K562 (cell line): ENCODE measurements at regions not wholly inside any gene's neighbourhood (a gene's known extent, or its start where the extent isn't known, plus 50 kb on each side); places are given as distances from the start of the nearest gene placed in this dataset.
"Not testable (repeated sequence)": the region's sequence is repeated elsewhere in the genome, so short reads cannot be mapped to it uniquely, and the experiment has no call there.

Experiments
- ATAC-seq: fragments of 200-7000 bp; cut with Tn5 transposase; 3 replicates; pipeline ENCODE4 v1.9.1; 2020; ENCODE audit warnings: moderate library complexity
- BruUV-seq: library from RNA; stranded (reverse); fragments of 400-500 nt; replicated peaks from 2 replicates; lab custom pipeline; 2021; lab: Mats Ljungman, UMichigan
- CTCF ChIA-PET: fragments of 300-600 bp; formaldehyde crosslinking; extraction: SDS; loops from one replicate; lab custom pipeline; 2021; ENCODE audit warnings: low intra/inter-chr PET ratio; lab: Yijun Ruan, JAX
- POLR2A ChIA-PET: fragments of 300-600, 350-650 bp; sonication (Branson Sonifier 250); formaldehyde crosslinking; extraction: SDS; loops from one replicate; lab custom pipeline; 2021; ENCODE audit warnings: antibody characterized with exemption, inconsistent platforms; lab: Yijun Ruan, JAX
- DNase-seq, 4 experiments: peaks; one replicate each; pipeline versions ENCODE4 v3.0.0 to v3.0.0-alpha.2; 2011 to 2018; ENCODE audit warnings: low spot score in 3 of 4, mixed read lengths in 3 of 4; ENCODE audit errors: extremely low read depth in 1 of 4
- FAIRE-seq: peaks from 2 replicates; lab custom pipeline; 2011; peaks lifted over from hg19 to GRCh38; lab: Jason Lieb, UNC
- H2AFZ ChIP-seq: 2 replicates; pipeline ENCODE4 v1.6.0; 2011; ENCODE audit warnings: low read depth, low read length, control low read depth, inconsistent platforms
- H3K27ac ChIP-seq: fragments of 200-600 bp; 3 replicates; pipeline ENCODE4 v1.8.0; 2011; ENCODE audit warnings: low read depth, mild to moderate bottlenecking, control low read depth, inconsistent platforms, low read length, moderate library complexity, mixed read lengths; ENCODE audit errors: extremely low read depth
- H3K27me3 ChIP-seq, 2 experiments: fragments of 300-600 bp in 1 of 2; 2 replicates in 1 of 2; 3 replicates in 1 of 2; pipeline versions ENCODE4 v1.6.0 to v1.8.0; 2011; ENCODE audit warnings: inconsistent platforms in 2 of 2, low read length in 2 of 2, mild to moderate bottlenecking in 1 of 2, mixed read lengths in 1 of 2, moderate library complexity in 1 of 2; ENCODE audit not compliant: control insufficient read depth in 2 of 2, insufficient read depth in 2 of 2
- H3K36me3 ChIP-seq: fragments of 300-600 bp; 3 replicates; pipeline ENCODE4 v1.8.0; 2011; ENCODE audit warnings: mild to moderate bottlenecking, low read length, inconsistent platforms; ENCODE audit not compliant: control insufficient read depth, insufficient read depth
- H3K4me1 ChIP-seq, 2 experiments: fragments of 200-600 bp in 1 of 2; replicated peaks in 1 of 2; 2 replicates in 1 of 2; 3 replicates in 1 of 2; pipeline versions ENCODE4 v1.5.1 to v1.8.0; 2011; ENCODE audit warnings: inconsistent platforms in 2 of 2, low read length in 2 of 2, mild to moderate bottlenecking in 1 of 2, mixed read lengths in 1 of 2, moderate library complexity in 1 of 2; ENCODE audit not compliant: control insufficient read depth in 2 of 2, insufficient read depth in 2 of 2
- H3K4me2 ChIP-seq: 2 replicates; pipeline ENCODE4 v1.6.1; 2011; ENCODE audit warnings: low read length, control low read depth, inconsistent platforms, mixed read lengths; ENCODE audit not compliant: insufficient read depth
- H3K4me3 ChIP-seq: fragments of 200-600 bp; sonication (generic), shearing (Covaris generic); 2 replicates; pipeline ENCODE4 v1.5.1; 2016; ENCODE audit warnings: control low read depth, inconsistent platforms
- H3K79me2 ChIP-seq: fragments of 200-600 bp; 3 replicates; pipeline ENCODE4 v1.8.0; 2011; ENCODE audit warnings: low read length, inconsistent platforms; ENCODE audit not compliant: control insufficient read depth, insufficient read depth
- H3K9ac ChIP-seq, 2 experiments: 2 replicates each; pipeline versions ENCODE4 v1.6.0 to v1.6.1; 2011; ENCODE audit warnings: low read depth in 2 of 2, low read length in 2 of 2, control low read depth in 1 of 2, inconsistent platforms in 1 of 2, mild to moderate bottlenecking in 1 of 2, mixed read lengths in 1 of 2; ENCODE audit not compliant: insufficient read depth in 1 of 2
- H3K9me1 ChIP-seq: one replicate; pipeline ENCODE4 v1.6.0; 2011; ENCODE audit warnings: inconsistent platforms, mild to moderate bottlenecking, low read length, moderate library complexity; ENCODE audit not compliant: control insufficient read depth, insufficient read depth
- H3K9me3 ChIP-seq: replicated peaks from 2 replicates; pipeline ENCODE4 v1.5.1; 2011; ENCODE audit warnings: low read depth, low read length, inconsistent platforms; ENCODE audit not compliant: control insufficient read depth, insufficient read depth
- H4K20me1 ChIP-seq: replicated peaks from 2 replicates; pipeline ENCODE4 v1.6.1; 2011; ENCODE audit warnings: low read length, inconsistent platforms, mixed read lengths; ENCODE audit not compliant: control insufficient read depth, insufficient read depth
- ARID1B ChIP-seq: fragments of 450-650 bp; IDR thresholded peaks from 2 replicates; pipeline ENCODE4 v1.6.1; 2016; ENCODE audit warnings: antibody characterized with exemption, mild to moderate bottlenecking, inconsistent platforms
- CBFA2T2 ChIP-seq: fragments of 450-650 bp; conservative IDR thresholded peaks from 2 replicates; pipeline ENCODE4 v1.6.1; 2017; ENCODE audit warnings: mild to moderate bottlenecking
- CBFA2T3 ChIP-seq: fragments of 450-650 bp; IDR thresholded peaks from 2 replicates; pipeline ENCODE4 v1.6.1; 2017
- DPF2 ChIP-seq: fragments of 450-650 bp; IDR thresholded peaks from 2 replicates; pipeline ENCODE4 v1.6.1; 2016
- KDM1A ChIP-seq, 2 experiments: fragments of 450-650 bp; IDR thresholded peaks; 2 replicates each; pipeline ENCODE4 v1.6.1; 2016; ENCODE audit warnings: mild to moderate bottlenecking in 2 of 2
- LEF1 ChIP-seq: fragments of 450-650 bp; IDR thresholded peaks from 2 replicates; pipeline ENCODE4 v1.6.1; 2016; ENCODE audit warnings: mild to moderate bottlenecking
- NCOR1 ChIP-seq: fragments of 450-650 bp; IDR thresholded peaks from 2 replicates; pipeline ENCODE4 v1.6.1; 2016; ENCODE audit warnings: mild to moderate bottlenecking, moderate library complexity
- NFIC ChIP-seq: fragments of 450-650 bp; IDR thresholded peaks from 2 replicates; pipeline ENCODE4 v1.6.1; 2017; ENCODE audit warnings: mild to moderate bottlenecking, inconsistent platforms
- SMARCA4 ChIP-seq: fragments of 450-650 bp; IDR thresholded peaks from 2 replicates; pipeline ENCODE4 v1.6.1; 2016
- SMARCE1 ChIP-seq: fragments of 450-650 bp; IDR thresholded peaks from 2 replicates; pipeline ENCODE4 v1.7.1; 2016; ENCODE audit warnings: mild to moderate bottlenecking
- TAL1 ChIP-seq: fragments of 450-650 bp; IDR thresholded peaks from 2 replicates; pipeline ENCODE4 v1.6.1; 2016; ENCODE audit warnings: mild to moderate bottlenecking
- WGBS: fragments of 100-300 bp; shearing (Covaris generic); methylation state at CpG from one replicate; pipeline ENCODE4 v1.1.6; 2016; ENCODE audit warnings: low coverage, mixed read lengths; ENCODE audit not compliant: insufficient coverage; ENCODE audit errors: missing lambda C conversion rate; 5-methylcytosine and 5-hydroxymethylcytosine counted together
- in situ Hi-C: fragments of 300-500 bp; cut with MboI; formaldehyde crosslinking; loops from 4 replicates; pipeline ENCODE4 v1.15.0; 2018; ENCODE audit warnings: inconsistent platforms, mixed read lengths
- intact Hi-C: fragments of 100-400 bp; cut with micrococcal nuclease; formaldehyde crosslinking; loops from 2 replicates; pipeline ENCODE4 v1.14.2; 2022

GRCh38 chr6:86602093-86602492 is 335.2 kb upstream of the HTR1E start:
- H3K27ac ChIP-seq, in situ Hi-C loops, ATAC-seq, H3K4me1 ChIP-seq, H3K4me3 ChIP-seq, H3K9ac ChIP-seq, FAIRE-seq, H3K27me3 ChIP-seq, CTCF ChIA-PET, H4K20me1 ChIP-seq, intact Hi-C loops, H3K4me2 ChIP-seq, DNase-seq, POLR2A ChIA-PET, H3K79me2 ChIP-seq, H3K36me3 ChIP-seq, H3K9me3 ChIP-seq, H3K9me1 ChIP-seq, BruUV-seq: not testable (repeated sequence)
- peak overlapping the region; percentile 55; the same call in 1 of the 2 replicates for H2AFZ ChIP-seq
- WGBS: 0% methylated on average over 3 of the region's 6 CpGs
- TF ChIP-seq SMARCE1 (0 out of 2 replicates have a peak, but pooled peaks have one; percentile 36), TAL1 (peak; percentile 55; the same call in 1 of the 2 replicates), DPF2 (peak; percentile 65), KDM1A (IDR thresholded peaks at IDR 0.05) (0 out of 4 replicates have a peak, but pooled peaks of 1 of the 2 experiments have one; percentile 41), LEF1 (peak; percentile 37; the same call in 1 of the 2 replicates), ARID1B (peak; percentile 76), CBFA2T2 (peak; percentile 40), NFIC (0 out of 2 replicates have a peak, but pooled peaks have one; percentile 10), NCOR1 (peak; percentile 56), CBFA2T3 (peak; percentile 71), SMARCA4 (peak; percentile 53; the same call in 1 of the 2 replicates)
